MCF 10A (cell line): ENCODE measurements at regions not wholly inside any gene's neighbourhood (a gene's known extent, or its start where the extent isn't known, plus 50 kb on each side); places are given as distances from the start of the nearest gene placed in this dataset.

Experiments
- BruUV-seq: library from RNA; stranded (reverse); fragments of 400-500 nt; replicated peaks from 2 replicates; lab custom pipeline; 2021; lab: Mats Ljungman, UMichigan
- CTCF ChIA-PET: fragments of 300-600 bp; sonication (Branson Sonifier 250); formaldehyde crosslinking; extraction: SDS; loops from one replicate; lab custom pipeline; 2021; ENCODE audit warnings: antibody characterized with exemption, inconsistent platforms; lab: Yijun Ruan, JAX
- POLR2A ChIA-PET: fragments of 300-600, 350-650 bp; sonication (Branson Sonifier 250); formaldehyde crosslinking; extraction: SDS; loops from one replicate; lab custom pipeline; 2020; ENCODE audit warnings: antibody characterized with exemption, inconsistent platforms; lab: Yijun Ruan, JAX
- DNase-seq: peaks from one replicate; pipeline ENCODE4 v3.0.0-alpha.2; 2018; ENCODE audit not compliant: unreplicated experiment
- H3K27ac Mint-ChIP-seq: one replicate; pipeline ENCODE4 v1.8.0; 2022; ENCODE audit warnings: mild to moderate bottlenecking, low read depth, mixed read lengths; ENCODE audit not compliant: unreplicated experiment
- H3K27me3 Mint-ChIP-seq: one replicate; pipeline ENCODE4 v1.8.0; 2022; ENCODE audit warnings: mixed read lengths; ENCODE audit not compliant: insufficient read depth, unreplicated experiment
- H3K36me3 Mint-ChIP-seq: one replicate; pipeline ENCODE4 v1.8.0; 2022; ENCODE audit warnings: mild to moderate bottlenecking, moderate library complexity, mixed read lengths; ENCODE audit not compliant: insufficient read depth, unreplicated experiment
- H3K4me1 Mint-ChIP-seq: one replicate; pipeline ENCODE4 v1.8.0; 2022; ENCODE audit warnings: mixed read lengths; ENCODE audit not compliant: insufficient read depth, unreplicated experiment
- H3K4me3 Mint-ChIP-seq: one replicate; pipeline ENCODE4 v1.8.0; 2022; ENCODE audit warnings: mild to moderate bottlenecking, moderate library complexity, mixed read lengths; ENCODE audit not compliant: unreplicated experiment
- H3K9me3 Mint-ChIP-seq: one replicate; pipeline ENCODE4 v1.8.0; 2022; ENCODE audit warnings: mixed read lengths; ENCODE audit not compliant: unreplicated experiment
- CTCF ChIP-seq: fragments of 200-600 bp; IDR thresholded peaks from one replicate; pipeline ENCODE4 v1.8.0; 2022; ENCODE audit warnings: antibody characterized with exemption, mild to moderate bottlenecking; ENCODE audit not compliant: unreplicated experiment
- intact Hi-C: fragments of 100-400 bp; cut with micrococcal nuclease; formaldehyde crosslinking; loops from 2 replicates; pipeline ENCODE4 v1.14.1; 2022

GRCh38 chr3:94593526-94594150 is 530.8 kb downstream of the NSUN3 start:
- no peak for DNase-seq
- no TSS peak for BruUV-seq
- no peaks in the 10 kb centered on the region for H3K36me3 Mint-ChIP-seq
- H3K4me1 Mint-ChIP-seq, result no peaks in the 10 kb centered on the region
- no peak for TF ChIP-seq CTCF
- no peaks in the 10 kb centered on the region for H3K27me3 Mint-ChIP-seq
- CTCF ChIA-PET, result no interaction called here
- no peak overlapping the region for H3K4me3 Mint-ChIP-seq
- no peaks in the 10 kb centered on the region for H3K9me3 Mint-ChIP-seq
- POLR2A ChIA-PET, result no interaction called here
- intact Hi-C loops, result no loop called here
- H3K27ac Mint-ChIP-seq, result no peak overlapping the region

GRCh38 chr3:94596141-94596540 is 533.3 kb downstream of the NSUN3 start:
- no peaks in the 10 kb centered on the region for H3K36me3 Mint-ChIP-seq
- BruUV-seq, result no TSS peak
- no peaks in the 10 kb centered on the region for H3K4me1 Mint-ChIP-seq
- H3K27me3 Mint-ChIP-seq, result peaks cover 13% of the 10 kb centered on the region
- no peak overlapping the region for H3K4me3 Mint-ChIP-seq
- ChIA-PET CTCF (interaction anchor here (0.6 kb wide), 1 partner anchor 633 kb away, joined by 3 read pairs; no protein-coding TSS in a partner anchor), POLR2A (no interaction called here)
- H3K27ac Mint-ChIP-seq, result no peak overlapping the region
- no peak for DNase-seq
- intact Hi-C loops, result no loop called here
- no peak for TF ChIP-seq CTCF
- H3K9me3 Mint-ChIP-seq, result no peaks in the 10 kb centered on the region

DNA sequence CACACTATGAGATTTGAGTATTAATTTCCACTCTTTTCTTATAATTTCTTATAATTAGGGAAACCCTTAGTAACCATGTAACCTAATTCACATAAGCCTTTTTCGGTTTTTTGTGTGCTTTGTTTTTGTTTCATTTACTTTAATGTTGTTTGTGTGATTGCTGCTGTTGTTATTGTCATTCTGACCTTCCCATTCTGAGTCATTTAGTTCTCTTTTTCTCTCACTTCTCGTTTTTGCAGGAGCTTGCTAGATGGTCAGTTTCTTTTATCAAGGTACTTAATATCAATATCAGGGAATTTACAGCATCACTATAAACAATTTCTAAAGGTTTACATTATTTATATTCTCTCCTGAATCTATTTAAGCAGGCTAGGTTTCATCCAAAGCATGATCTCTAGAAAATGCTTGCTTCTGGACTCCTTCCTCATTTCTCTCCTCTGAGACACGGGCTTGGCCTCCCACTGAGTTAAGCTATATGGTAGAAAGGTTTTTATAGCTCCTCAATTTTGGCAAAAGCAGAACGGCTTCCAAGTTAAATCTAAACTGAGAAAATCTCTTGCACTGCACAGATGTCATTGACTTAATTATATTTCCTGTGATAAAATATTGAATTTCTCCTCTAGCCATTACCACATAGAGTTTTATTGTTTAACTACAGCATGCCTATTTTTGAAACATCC is 534.2 kb downstream of the NSUN3 start:
- Mint-ChIP-seq H3K9me3 (no peaks in the 10 kb centered on the region), H3K4me1 (no peaks in the 10 kb centered on the region), H3K27me3 (peaks cover 13% of the 10 kb centered on the region), H3K4me3 (no peak overlapping the region), H3K27ac (no peak overlapping the region), H3K36me3 (no peaks in the 10 kb centered on the region)
- POLR2A ChIA-PET, result no interaction called here
- no peak for TF ChIP-seq CTCF
- intact Hi-C loops, result no loop called here
- CTCF ChIA-PET, result interaction anchor here (0.6 to 1.4 kb wide), 2 partner anchors 9 to 1733 kb away, joined by 3 read pairs; no protein-coding TSS in a partner anchor
- no TSS peak for BruUV-seq
- no peak for DNase-seq

GRCh38 chr3:94607778-94608177 is 544.9 kb downstream of the NSUN3 start:
- peaks cover 6% of the 10 kb centered on the region for H3K36me3 Mint-ChIP-seq
- POLR2A ChIA-PET, result no interaction called here
- no peak overlapping the region for H3K27ac Mint-ChIP-seq
- peaks cover 6% of the 10 kb centered on the region for H3K27me3 Mint-ChIP-seq
- TF ChIP-seq CTCF, result no peak
- CTCF ChIA-PET, result interaction anchor here (0.7 kb wide), 1 partner anchor 33 kb away, joined by 3 read pairs; no protein-coding TSS in a partner anchor
- no peak for DNase-seq
- H3K9me3 Mint-ChIP-seq, result no peaks in the 10 kb centered on the region
- no peaks in the 10 kb centered on the region for H3K4me1 Mint-ChIP-seq
- H3K4me3 Mint-ChIP-seq, result no peak overlapping the region
- BruUV-seq, result no TSS peak
- intact Hi-C loops, result loop anchor here (10.0 kb wide), 1 partner anchor 63 kb away; no protein-coding TSS in a partner anchor
